Common myeloid progenitor, CD34-positive (primary cell): ENCODE measurements at regions not wholly inside any gene's neighbourhood (a gene's known extent, or its start where the extent isn't known, plus 50 kb on each side); places are given as distances from the start of the nearest gene placed in this dataset.

Source experiments
- CTCF ChIA-PET: fragments of 350-600 bp; sonication (Branson Sonifier 250); formaldehyde crosslinking; loops from one replicate; lab custom pipeline; 2021; ENCODE audit warnings: antibody characterized with exemption; lab: Charles Lee
- POLR2A ChIA-PET: fragments of 350-600 bp; sonication (Branson Sonifier 250); formaldehyde crosslinking; loops from one replicate; lab custom pipeline; 2021; ENCODE audit warnings: antibody characterized with exemption; lab: Charles Lee
- DNase-seq, 3 donors: peaks; one replicate each; pipeline versions ENCODE4 v3.0.0 to v3.0.0-alpha.2; 2013
- H3K27ac ChIP-seq, 2 experiments: 1 replicate in 1 of 2; 2 replicates in 1 of 2; pipeline ENCODE4 v1.7.0; 2013; ENCODE audit warnings: inconsistent platforms in 2 of 2, low read length in 2 of 2, mild to moderate bottlenecking in 2 of 2, low read depth in 1 of 2, moderate library complexity in 1 of 2; ENCODE audit not compliant: severe bottlenecking in 2 of 2, insufficient read depth in 1 of 2, poor library complexity in 1 of 2
- H3K27me3 ChIP-seq, 5 experiments: replicated peaks in 2 of 5; 1 replicate in 3 of 5; 2 replicates in 2 of 5; pipeline versions ENCODE4 v1.6.1 to v1.7.0; 2013; ENCODE audit warnings: low read length in 4 of 5, mild to moderate bottlenecking in 2 of 5, moderate library complexity in 2 of 5, inconsistent platforms in 1 of 5; ENCODE audit not compliant: insufficient read depth in 5 of 5, control insufficient read depth in 4 of 5
- H3K36me3 ChIP-seq, 4 experiments: 1 replicate in 2 of 4; 2 replicates in 2 of 4; pipeline versions ENCODE4 v1.6.1 to v1.7.0; 2013; ENCODE audit warnings: low read length in 3 of 4, control low read depth in 1 of 4, mild to moderate bottlenecking in 1 of 4; ENCODE audit not compliant: control insufficient read depth in 4 of 4, insufficient read depth in 4 of 4
- H3K4me1 ChIP-seq, 4 experiments: 1 replicate in 3 of 4; 2 replicates in 1 of 4; pipeline versions ENCODE4 v1.6.1 to v1.7.1; 2013; ENCODE audit warnings: low read length in 3 of 4, mild to moderate bottlenecking in 3 of 4, control low read depth in 1 of 4, inconsistent platforms in 1 of 4, moderate library complexity in 1 of 4; ENCODE audit not compliant: control insufficient read depth in 4 of 4, insufficient read depth in 4 of 4; ENCODE audit errors: control extremely low read depth in 1 of 4
- H3K4me3 ChIP-seq, 7 experiments: 1 replicate in 4 of 7; 2 replicates in 3 of 7; pipeline versions ENCODE4 v1.5.1 to v1.7.0; 2013; ENCODE audit warnings: mild to moderate bottlenecking in 7 of 7, low read length in 6 of 7, moderate library complexity in 6 of 7, inconsistent platforms in 2 of 7, low read depth in 2 of 7, control low read depth in 1 of 7; ENCODE audit not compliant: insufficient read depth in 4 of 7, control insufficient read depth in 1 of 7; ENCODE audit errors: extremely low read depth in 1 of 7
- H3K9me3 ChIP-seq, 5 experiments: 1 replicate in 4 of 5; 2 replicates in 1 of 5; pipeline versions ENCODE4 v1.6.1 to v1.7.1; 2013; ENCODE audit warnings: low read length in 4 of 5, mild to moderate bottlenecking in 2 of 5, inconsistent platforms in 1 of 5, low read depth in 1 of 5, moderate library complexity in 1 of 5; ENCODE audit not compliant: control insufficient read depth in 4 of 5, insufficient read depth in 2 of 5; ENCODE audit errors: control extremely low read depth in 1 of 5
- WGBS: methylation state at CpG from one replicate; pipeline ENCODE4 v1.1.5; 2013; ENCODE audit not compliant: insufficient coverage; 5-methylcytosine and 5-hydroxymethylcytosine counted together

GRCh38 chr7:63008366-63008765, 990.3 kb upstream of the ZNF722 start:
- Histone ChIP-seq H3K4me1 (no peaks in the 10 kb centered on the region), H3K4me3 (no peak overlapping the region), H3K36me3 (no peaks in the 10 kb centered on the region), H3K27ac (no peak overlapping the region), H3K9me3 (peaks cover 0 to 2% (median 0%) of the 10 kb centered on the region in 5 experiments), H3K27me3 (no peaks in the 10 kb centered on the region)
- CTCF ChIA-PET, result no interaction called here
- no CpG with 5 or more reads among the region's 2 CpGs for WGBS
- DNase-seq, result no peak
- POLR2A ChIA-PET, result interaction anchor here (0.6 kb wide), 1 partner anchor 73 kb away, joined by 3 read pairs; no protein-coding TSS in a partner anchor

GRCh38 chr7:63009771-63010170, 988.9 kb upstream of the ZNF722 start:
- CTCF ChIA-PET, result no interaction called here
- 74% methylated on average over 2 of the region's 7 CpGs for WGBS

GRCh38 chr7:63012633-63013183, 985.9 kb upstream of the ZNF722 start:
- no peak overlapping the region for H3K27ac ChIP-seq
- WGBS, result 54% methylated on average over 5 of the region's 6 CpGs
- POLR2A ChIA-PET, result no interaction called here
- CTCF ChIA-PET, result interaction anchor here (0.6 to 1.0 kb wide), 2 partner anchors 15 to 1125 kb away, joined by 3 to 4 read pairs; no protein-coding TSS in a partner anchor
- H3K36me3 ChIP-seq, result no peaks in the 10 kb centered on the region
- no peaks in the 10 kb centered on the region for H3K27me3 ChIP-seq
- no peak for DNase-seq
- peaks cover 0 to 7% (median 3%) of the 10 kb centered on the region in 5 experiments for H3K9me3 ChIP-seq
- no peaks in the 10 kb centered on the region for H3K4me1 ChIP-seq
- no peak overlapping the region for H3K4me3 ChIP-seq

More at GRCh38 chr7:63009771-63010170, 988.9 kb upstream of the ZNF722 start:
- Histone ChIP-seq H3K4me3 (no peak overlapping the region), H3K27ac (no peak overlapping the region), H3K36me3 (no peaks in the 10 kb centered on the region), H3K4me1 (no peaks in the 10 kb centered on the region), H3K27me3 (no peaks in the 10 kb centered on the region), H3K9me3 (peaks cover 0 to 7% (median 0%) of the 10 kb centered on the region in 5 experiments)
- POLR2A ChIA-PET, result no interaction called here
- no peak for DNase-seq

- Histone ChIP-seq H3K9me3 (peaks cover 0 to 7% (median 3%) of the 10 kb centered on the region in 5 experiments), H3K36me3 (no peaks in the 10 kb centered on the region)
- CTCF ChIA-PET, result interaction anchor here (0.8 kb wide), 1 partner anchor 12 kb away, joined by 4 read pairs; no protein-coding TSS in a partner anchor
These were observed 983.9 kb upstream of the ZNF722 start for GRCh38 chr7:63014792-63015191.

DNA sequence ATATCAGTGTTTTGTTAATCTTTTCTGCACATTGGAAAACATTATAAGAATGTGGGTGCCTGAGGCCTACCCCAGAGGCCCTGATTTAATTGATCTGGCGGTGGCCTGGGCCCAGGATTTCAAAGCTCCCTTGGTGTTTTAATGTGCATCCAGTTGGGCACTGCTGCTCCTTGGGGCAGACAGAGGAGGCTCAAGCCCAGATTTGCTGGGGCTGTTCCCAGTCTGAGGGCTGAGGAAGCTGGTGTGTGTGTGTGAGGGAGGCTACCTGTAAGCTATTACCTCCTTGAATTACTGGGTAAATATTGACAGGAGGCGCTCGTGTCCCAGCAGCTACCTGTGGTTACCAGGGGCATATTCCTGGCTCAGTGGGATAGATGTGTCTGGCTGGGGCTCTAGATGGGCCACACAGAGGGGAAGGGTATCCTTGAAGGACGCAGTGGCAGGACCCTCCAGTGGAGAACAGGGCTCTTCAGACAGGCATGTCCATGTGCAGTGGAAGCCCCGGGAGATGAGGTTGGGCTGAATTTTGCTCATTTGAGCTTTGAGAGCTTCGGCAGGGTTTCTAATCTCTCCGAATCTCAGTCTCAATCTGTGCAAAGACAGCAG, 975.4 kb upstream of the ZNF722 start:
- POLR2A ChIA-PET, result no interaction called here

More at GRCh38 chr7:63014792-63015191, 983.9 kb upstream of the ZNF722 start:
- WGBS, result 90% methylated on average over 5 of the region's 8 CpGs
- POLR2A ChIA-PET, result no interaction called here
- Histone ChIP-seq H3K4me3 (no peak overlapping the region), H3K4me1 (no peaks in the 10 kb centered on the region), H3K27me3 (no peaks in the 10 kb centered on the region), H3K27ac (no peak overlapping the region)
- DNase-seq, result no peak

GRCh38 chr7:63024446-63024845, 974.2 kb upstream of the ZNF722 start:
- no peak overlapping the region for H3K4me3 ChIP-seq
- POLR2A ChIA-PET, result no interaction called here
- peaks cover 1 to 32% (median 12%) of the 10 kb centered on the region in 5 experiments for H3K9me3 ChIP-seq
- CTCF ChIA-PET, result no interaction called here
- H3K4me1 ChIP-seq, result no peaks in the 10 kb centered on the region
- H3K27me3 ChIP-seq, result no peaks in the 10 kb centered on the region
- no peaks in the 10 kb centered on the region for H3K36me3 ChIP-seq
- 75% methylated on average over 5 of the region's 5 CpGs for WGBS
- DNase-seq, result no peak
- no peak overlapping the region for H3K27ac ChIP-seq

More for the DNA sequence above, 975.4 kb upstream of the ZNF722 start:
- no peak overlapping the region for H3K4me3 ChIP-seq
- no peak for DNase-seq
- CTCF ChIA-PET, result no interaction called here
- H3K27ac ChIP-seq, result no peak overlapping the region
- H3K4me1 ChIP-seq, result no peaks in the 10 kb centered on the region
- H3K27me3 ChIP-seq, result no peaks in the 10 kb centered on the region
- H3K36me3 ChIP-seq, result no peaks in the 10 kb centered on the region
- WGBS, result 76% methylated on average over 6 of the region's 7 CpGs
- peaks cover 1 to 30% (median 10%) of the 10 kb centered on the region in 5 experiments for H3K9me3 ChIP-seq

- H3K27me3 ChIP-seq, result no peaks in the 10 kb centered on the region
- no peaks in the 10 kb centered on the region for H3K36me3 ChIP-seq
- H3K27ac ChIP-seq, result no peak overlapping the region
- no peaks in the 10 kb centered on the region for H3K4me1 ChIP-seq
- no peak overlapping the region for H3K4me3 ChIP-seq
- DNase-seq, result no peak
- POLR2A ChIA-PET, result no interaction called here
- WGBS, result 66% methylated on average over 4 of the region's 5 CpGs
- H3K9me3 ChIP-seq, result peaks cover under 1 to 36% (median 12%) of the 10 kb centered on the region in 5 experiments
- CTCF ChIA-PET, result interaction anchor here (1.6 kb wide), 1 partner anchor 11 kb away, joined by 4 read pairs; no protein-coding TSS in a partner anchor
These were observed 972.8 kb upstream of the ZNF722 start for GRCh38 chr7:63025815-63026214.
